ENCODE measurements at regions not wholly inside any gene's neighbourhood (a gene's known extent, or its start where the extent isn't known, plus 50 kb on each side); places are given as distances from the start of the nearest gene placed in this dataset. TPM values are rescaled to one million over a fixed set of nuclear protein-coding genes. Genes with fewer than 3 reads are reported as not detected.

- Histone ChIP-seq H3K9ac (ENCODE audit: insufficient read depth, low read length, poor library complexity, severe bottlenecking) (no peak overlapping the region), H4K20me1 (ENCODE audit: insufficient read depth, low read length) (no peaks in the 10 kb centered on the region), H3K79me2 (ENCODE audit: insufficient read depth, low read length) (no peaks in the 10 kb centered on the region), H2AFZ (ENCODE audit: insufficient read depth, low read depth, low read length, poor library complexity, severe bottlenecking) (no peak overlapping the region), H3K36me3 (replicated peaks in 1 of 2; ENCODE audit: control insufficient read depth in 1 of 2, insufficient read depth in 2 of 2, low read length in 2 of 2) (no peaks in the 10 kb centered on the region), H3K4me1 (ENCODE audit: control insufficient read depth in 1 of 2, insufficient read depth in 2 of 2, low read length in 2 of 2) (no peaks in the 10 kb centered on the region), H3K4me3 (replicated peaks in 1 of 3; ENCODE audit: low read depth in 2 of 3, low read length in 3 of 3) (no peak overlapping the region), H3K9me3 (replicated peaks in 1 of 2; ENCODE audit: control insufficient read depth in 1 of 2, insufficient read depth in 1 of 2, low read length in 2 of 2) (peaks cover 0 to 5% of the 10 kb centered on the region in 2 donors), H3K4me2 (replicated peaks; ENCODE audit: extremely low read depth, low read length, poor library complexity, severe bottlenecking) (no peak overlapping the region), H3K27me3 (ENCODE audit: control insufficient read depth in 2 of 2, insufficient read depth in 2 of 2, low read length in 2 of 2) (no peaks in the 10 kb centered on the region), H3K27ac (ENCODE audit: low read depth in 1 of 2, low read length in 2 of 2) (no peak overlapping the region)
- Mint-ChIP-seq H3K27ac (no peak overlapping the region), H3K4me3 (no peak overlapping the region), H3K4me1 (peaks cover 6% of the 10 kb centered on the region), H3K27me3 (ENCODE audit: low read depth in 3 of 3) (peaks cover 0 to 2% (median 0%) of the 10 kb centered on the region in 3 donors), H3K36me3 (no peaks in the 10 kb centered on the region), H3K9me3 (peaks cover 0 to 12% (median 6%) of the 10 kb centered on the region in 7 donors)
- intact Hi-C loops (cut with micrococcal nuclease): no loop called here
- WGBS (ENCODE audit: insufficient coverage): 40% methylated on average over 1 of the region's 1 CpG
- no peak for TF ChIP-seq CTCF (IDR thresholded peaks at IDR 0.05)
- DNase-seq: no peak
Measured at GRCh38 chr6:132004668-132005067, 53.5 kb upstream of the CCN2 start.

- H2AFZ ChIP-seq (ENCODE audit: insufficient read depth, low read depth, low read length, poor library complexity, severe bottlenecking): no peak overlapping the region
- no peak for DNase-seq
- TF ChIP-seq CTCF (IDR thresholded peaks at IDR 0.05): no peak
- WGBS (ENCODE audit: insufficient coverage): 97% methylated on average over 7 of the region's 7 CpGs
- intact Hi-C loops (cut with micrococcal nuclease): no loop called here
- Mint-ChIP-seq H3K27me3 (ENCODE audit: low read depth in 3 of 3) (peaks cover 0 to under 1% (median 0%) of the 10 kb centered on the region in 3 donors), H3K4me3 (no peak overlapping the region), H3K27ac (no peak overlapping the region), H3K4me1 (peaks cover 6% of the 10 kb centered on the region), H3K36me3 (no peaks in the 10 kb centered on the region), H3K9me3 (peaks cover 0 to 12% (median 6%) of the 10 kb centered on the region in 7 donors)
- no peaks in the 10 kb centered on the region for H3K79me2 ChIP-seq (ENCODE audit: insufficient read depth, low read length)
- no peaks in the 10 kb centered on the region for H3K36me3 ChIP-seq (replicated peaks in 1 of 2; ENCODE audit: control insufficient read depth in 1 of 2, insufficient read depth in 2 of 2, low read length in 2 of 2)
- no peak overlapping the region for H3K27ac ChIP-seq (ENCODE audit: low read depth in 1 of 2, low read length in 2 of 2)
- no peak overlapping the region for H3K4me2 ChIP-seq (replicated peaks; ENCODE audit: extremely low read depth, low read length, poor library complexity, severe bottlenecking)
- no peaks in the 10 kb centered on the region for H4K20me1 ChIP-seq (ENCODE audit: insufficient read depth, low read length)
- no peaks in the 10 kb centered on the region for H3K27me3 ChIP-seq (ENCODE audit: control insufficient read depth in 2 of 2, insufficient read depth in 2 of 2, low read length in 2 of 2)
- H3K9me3 ChIP-seq (replicated peaks in 1 of 2; ENCODE audit: control insufficient read depth in 1 of 2, insufficient read depth in 1 of 2, low read length in 2 of 2): peaks cover 0 to 5% of the 10 kb centered on the region in 2 donors
- H3K4me1 ChIP-seq (ENCODE audit: control insufficient read depth in 1 of 2, insufficient read depth in 2 of 2, low read length in 2 of 2): no peaks in the 10 kb centered on the region
- H3K9ac ChIP-seq (ENCODE audit: insufficient read depth, low read length, poor library complexity, severe bottlenecking): no peak overlapping the region
- H3K4me3 ChIP-seq (replicated peaks in 1 of 3; ENCODE audit: low read depth in 2 of 3, low read length in 3 of 3): no peak overlapping the region
Measured at GRCh38 chr6:132003516-132004178, 52.5 kb upstream of the CCN2 start.

Small RNA genes in the stretch of these regions (small RNA-seq; reads per million reads assigned to genes)
- gene MIR548AJ1 (ENCODE audit: insufficient read length, low read depth): not detected

Data from CD14-positive monocyte (primary cell).